HG03354 (cell line): ENCODE measurements at regions not wholly inside any gene's neighbourhood (a gene's known extent, or its start where the extent isn't known, plus 50 kb on each side); places are given as distances from the start of the nearest gene placed in this dataset.

ENCODE experiments used
- ATAC-seq: cut with Tn5 transposase; IDR thresholded peaks from one replicate; pipeline ENCODE4 v1.9.1; 2021; ENCODE audit warnings: mild to moderate bottlenecking; ENCODE audit not compliant: unreplicated experiment, poor library complexity, severe bottlenecking

DNA sequence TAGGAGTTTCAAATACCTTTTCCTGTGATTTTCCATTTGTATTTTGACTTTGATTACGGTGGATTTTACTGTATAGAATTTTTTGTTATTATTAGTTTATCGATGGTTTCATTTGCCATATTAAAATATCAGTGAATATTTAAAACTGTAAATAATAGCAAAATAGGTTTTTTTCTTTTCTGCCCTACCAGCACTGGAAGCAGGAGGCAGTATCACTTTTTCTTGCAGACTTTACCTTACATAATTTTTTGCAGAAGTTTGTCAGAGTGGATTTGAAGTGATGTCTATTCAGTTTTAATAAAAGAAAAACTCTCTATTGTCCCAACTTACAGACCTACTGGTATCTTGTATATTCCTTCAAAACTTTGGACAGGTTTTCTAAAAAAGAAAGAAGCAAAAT lies 213.6 kb downstream of the CENPF start:
- ATAC-seq: no peak

DNA sequence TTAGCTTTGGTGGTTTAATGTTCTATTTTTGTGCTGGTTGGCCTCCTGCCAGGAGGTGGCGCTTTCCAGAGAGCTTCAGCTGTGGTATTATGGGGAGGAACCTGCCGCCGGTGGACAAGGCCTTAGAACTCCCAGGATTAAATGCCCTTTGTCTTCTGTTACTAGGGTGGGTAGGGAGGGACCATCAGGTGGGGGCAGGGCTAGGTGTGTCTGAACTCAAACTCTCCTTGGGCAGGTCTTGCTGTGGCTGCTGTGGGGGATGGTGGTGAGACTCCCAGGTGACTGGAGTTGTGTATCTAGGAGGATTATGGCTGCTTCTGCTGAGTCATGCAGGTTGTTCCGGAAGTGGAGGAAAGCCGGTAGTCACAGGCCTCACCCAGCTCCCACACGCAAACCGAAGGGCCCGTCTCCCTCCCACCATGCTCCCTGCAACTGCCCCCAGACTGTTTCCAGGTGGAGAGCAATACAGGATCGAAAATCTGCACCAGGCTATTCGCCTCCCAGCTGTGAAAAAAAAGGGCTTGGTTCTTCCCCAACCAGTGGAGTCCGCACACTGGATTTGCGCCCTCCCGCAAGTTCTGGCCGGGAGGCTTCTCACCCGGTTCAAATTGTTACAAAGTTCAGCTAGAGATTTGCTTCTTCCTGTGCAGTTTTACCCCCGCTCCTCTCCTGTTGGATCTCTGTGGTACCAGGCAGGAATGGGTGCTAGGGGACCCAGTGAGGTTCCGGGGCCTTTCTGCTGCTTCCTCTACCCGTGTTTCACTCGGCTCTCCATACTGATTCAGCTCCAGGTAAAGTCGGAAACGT lies 220.5 kb downstream of the CENPF start:
- ATAC-seq: no peak

DNA sequence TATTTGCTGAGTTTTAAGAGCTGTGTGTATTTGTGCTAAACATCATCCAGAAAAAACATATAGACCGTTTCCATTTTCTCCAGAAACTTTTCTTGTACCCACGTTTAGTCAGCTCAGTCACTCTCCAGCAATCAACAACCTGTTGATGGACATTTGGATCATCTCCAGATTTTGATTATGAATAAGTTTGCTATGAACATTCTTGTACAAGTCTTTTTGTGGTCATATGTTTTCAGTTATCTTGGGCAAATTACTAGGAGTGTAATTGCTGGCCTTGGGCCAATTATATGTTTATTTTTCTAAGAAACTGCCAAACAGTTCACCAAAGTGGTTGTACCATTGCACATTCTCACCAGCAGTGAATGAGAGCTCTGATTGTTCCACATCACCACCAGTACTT lies 221.8 kb downstream of the CENPF start:
- ATAC-seq: no peak

DNA sequence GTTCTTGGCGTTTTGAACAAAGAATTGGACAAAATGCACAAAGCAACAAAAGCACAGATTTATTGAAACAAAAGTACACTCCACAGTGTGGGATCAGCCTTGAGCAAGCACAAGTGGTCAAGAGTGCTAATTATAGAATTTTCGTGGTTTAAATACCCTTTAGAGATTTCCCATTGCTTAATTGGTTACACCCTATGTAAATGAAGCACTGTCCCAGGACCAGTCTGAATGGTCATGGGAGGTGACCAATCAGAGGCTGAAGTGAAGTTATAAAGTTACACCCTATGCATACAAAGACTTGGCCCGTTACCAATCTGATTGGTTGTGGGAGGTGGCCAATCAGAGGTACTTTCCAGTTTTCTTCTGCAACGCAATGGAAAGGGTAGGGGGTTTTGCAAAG lies 223.6 kb downstream of the CENPF start:
- no peak for ATAC-seq

DNA sequence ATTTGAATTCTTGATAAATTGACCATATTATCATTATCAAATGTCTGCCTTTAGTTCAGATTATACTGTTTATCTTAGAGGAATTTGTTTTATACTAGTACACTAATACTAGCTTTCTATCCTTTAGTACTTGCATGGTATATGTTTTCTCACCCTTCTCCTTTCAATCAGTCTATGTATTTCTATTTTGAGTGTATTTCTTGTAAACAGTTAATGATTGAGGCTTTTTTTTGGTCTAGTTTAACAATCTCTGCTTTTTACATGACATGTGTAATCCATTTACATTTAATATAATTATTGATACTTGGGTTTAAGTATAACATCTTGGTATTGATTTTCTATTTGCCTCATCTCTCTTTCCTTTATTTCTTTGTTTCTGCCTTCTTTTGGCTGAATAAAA lies 224.9 kb downstream of the CENPF start:
- ATAC-seq: no peak

DNA sequence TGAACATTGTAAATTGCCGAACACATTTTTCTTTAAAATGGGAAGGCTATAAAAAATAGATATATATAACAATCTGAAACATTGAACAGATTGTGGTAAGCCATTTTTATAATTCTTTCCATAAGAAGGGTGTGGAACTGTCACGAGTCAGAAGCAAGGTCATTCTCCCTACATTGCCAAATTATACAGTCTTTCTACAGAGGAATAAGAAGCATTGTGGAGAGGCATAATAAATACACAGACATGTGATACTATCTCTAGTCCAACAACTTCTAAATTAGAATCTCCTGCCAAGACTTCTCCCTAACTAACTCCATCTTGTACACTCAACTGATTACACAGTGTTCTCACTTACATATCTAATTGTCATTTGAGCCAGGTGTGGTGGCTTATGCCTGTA lies 227.9 kb downstream of the CENPF start:
- no peak for ATAC-seq

DNA sequence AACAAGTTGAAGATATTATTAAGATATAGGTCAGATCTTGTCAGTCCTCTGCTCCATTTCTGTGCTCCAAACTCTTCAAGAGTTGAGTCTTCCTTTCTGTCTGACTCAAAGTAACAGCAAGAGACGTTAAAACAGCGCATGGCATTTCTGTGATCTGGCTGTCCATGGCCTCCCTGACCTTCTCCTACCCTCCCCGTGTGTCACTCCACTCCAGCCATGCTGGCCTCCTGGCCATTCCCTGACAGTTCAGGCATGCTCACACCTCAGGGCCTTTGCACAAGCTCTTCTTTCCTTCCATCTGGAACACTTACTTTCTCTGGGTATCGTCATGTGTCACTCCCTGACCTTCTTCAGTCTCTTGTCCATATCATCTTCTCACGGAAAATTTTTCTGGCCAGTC lies 229.0 kb downstream of the CENPF start:
- no peak for ATAC-seq

DNA sequence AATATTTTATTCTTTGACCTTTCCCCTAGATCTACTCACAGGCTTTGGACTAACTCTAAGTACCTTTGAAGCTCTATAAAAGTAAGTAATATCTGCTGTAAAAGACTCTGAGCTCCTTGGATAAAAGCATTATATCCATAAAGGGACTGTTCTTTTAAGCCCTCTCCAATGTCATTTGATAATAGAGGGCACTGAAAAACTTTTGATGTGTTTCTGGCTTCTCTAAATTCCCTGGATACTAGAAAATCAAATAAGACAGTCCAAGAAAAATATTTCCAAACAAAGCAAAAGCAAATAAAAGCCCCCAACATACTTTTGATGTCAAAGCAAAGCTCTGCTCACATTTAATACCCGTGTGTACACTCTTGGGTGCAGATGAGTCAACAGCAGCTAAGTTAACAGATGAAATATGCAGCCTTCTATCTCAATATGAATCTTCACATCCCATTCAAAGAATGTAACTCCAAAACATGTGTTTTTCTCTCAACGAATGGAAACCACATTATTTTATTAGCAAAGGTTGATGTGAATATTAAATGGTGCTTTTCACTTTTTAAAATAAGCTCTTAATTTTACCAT lies 230.3 kb downstream of the CENPF start:
- ATAC-seq: no peak

DNA sequence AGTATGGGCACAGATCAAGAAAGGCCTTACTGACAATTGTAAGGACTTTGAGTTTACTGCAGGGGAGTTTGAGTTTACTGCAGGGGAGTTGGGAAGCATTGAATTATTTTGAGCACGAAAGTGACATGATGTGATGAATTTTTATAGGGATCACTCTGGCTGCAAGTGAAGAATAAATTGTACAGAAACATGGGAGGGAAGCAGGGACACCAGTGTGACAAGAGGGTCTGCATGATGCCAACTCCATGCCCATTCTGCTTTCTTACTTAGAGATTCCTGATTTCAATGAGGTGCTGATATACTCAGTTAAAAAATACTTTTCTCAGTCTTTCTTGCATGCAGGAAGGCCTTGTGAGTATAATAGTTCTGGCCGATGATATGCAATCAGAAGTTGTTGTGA lies 234.4 kb downstream of the CENPF start:
- no peak for ATAC-seq

DNA sequence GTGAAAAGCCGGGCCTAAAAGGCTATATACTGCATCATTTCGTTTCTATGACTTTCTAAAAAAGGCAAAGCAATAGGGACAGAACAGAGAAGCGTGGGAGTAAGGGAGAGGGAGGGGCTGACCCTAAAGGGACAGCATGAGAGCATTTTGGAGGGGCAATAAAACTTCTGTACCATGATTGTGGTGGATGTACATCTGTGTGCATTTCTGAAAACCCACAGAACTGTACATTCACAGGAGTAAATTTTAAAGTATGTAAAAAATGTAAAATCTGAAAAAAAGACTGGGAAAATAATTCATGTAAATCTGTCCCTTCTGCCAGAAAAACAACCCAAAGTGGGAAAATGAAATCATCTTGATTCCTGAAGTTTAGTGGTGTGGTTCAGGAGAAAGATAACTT lies 235.4 kb downstream of the CENPF start:
- no peak for ATAC-seq

DNA sequence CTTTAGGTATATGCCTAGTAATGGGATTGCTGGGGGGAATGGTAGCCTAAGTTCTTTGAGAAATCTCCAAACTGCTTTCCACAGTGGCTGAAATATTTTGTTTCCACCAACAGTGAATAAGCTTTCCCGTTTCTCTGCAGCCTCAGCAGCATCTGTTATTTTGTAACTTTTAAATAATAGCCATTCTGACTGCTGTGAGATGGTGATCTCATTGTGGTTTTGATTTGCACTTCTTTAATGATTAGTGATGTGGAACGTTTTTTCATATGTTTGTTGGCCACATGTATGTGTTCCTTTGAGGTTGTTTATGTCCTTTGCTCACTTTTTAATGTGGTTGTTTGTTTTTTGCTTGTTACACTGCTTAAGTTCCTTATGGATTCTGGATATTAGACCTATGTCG lies 237.4 kb downstream of the CENPF start:
- no peak for ATAC-seq

DNA sequence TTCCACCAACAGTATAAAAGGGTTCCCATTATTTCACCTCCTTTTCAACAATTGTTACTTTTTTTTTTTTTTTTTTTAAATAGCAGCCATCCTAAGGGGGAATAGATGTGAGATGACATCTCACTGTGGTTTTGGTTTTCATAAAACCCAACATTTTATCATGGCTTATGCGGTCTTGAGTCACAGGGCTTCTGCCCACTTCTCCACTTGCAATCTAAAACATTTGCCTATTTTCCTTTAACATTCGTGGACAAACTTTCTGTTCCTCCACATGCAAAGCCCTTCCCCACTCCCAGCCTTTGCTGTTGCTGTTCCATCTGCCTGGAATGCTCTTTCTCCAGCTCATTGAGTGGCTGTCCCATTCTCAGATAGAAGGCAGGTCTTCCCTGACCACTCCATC lies 239.7 kb upstream of the KCNK2 start:
- ATAC-seq: no peak

DNA sequence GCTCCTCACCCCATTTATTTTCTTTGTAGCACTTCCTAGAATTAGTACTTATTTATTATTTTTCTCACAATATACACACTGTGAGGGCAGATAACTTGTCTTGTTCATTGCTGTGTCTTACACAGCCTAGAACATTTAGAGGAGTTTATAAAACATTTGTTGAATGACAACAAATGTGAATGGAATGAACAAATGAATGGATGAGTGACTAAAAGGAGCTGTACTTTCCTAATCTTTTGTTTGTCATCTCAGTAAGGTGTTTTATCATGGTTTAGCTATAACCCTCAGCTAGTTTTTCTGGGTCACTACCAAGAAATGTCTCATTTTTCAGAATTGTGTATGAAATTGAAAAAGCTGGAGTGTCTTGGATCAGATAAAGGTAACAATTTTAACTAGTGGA lies 239.3 kb upstream of the KCNK2 start:
- ATAC-seq: no peak

DNA sequence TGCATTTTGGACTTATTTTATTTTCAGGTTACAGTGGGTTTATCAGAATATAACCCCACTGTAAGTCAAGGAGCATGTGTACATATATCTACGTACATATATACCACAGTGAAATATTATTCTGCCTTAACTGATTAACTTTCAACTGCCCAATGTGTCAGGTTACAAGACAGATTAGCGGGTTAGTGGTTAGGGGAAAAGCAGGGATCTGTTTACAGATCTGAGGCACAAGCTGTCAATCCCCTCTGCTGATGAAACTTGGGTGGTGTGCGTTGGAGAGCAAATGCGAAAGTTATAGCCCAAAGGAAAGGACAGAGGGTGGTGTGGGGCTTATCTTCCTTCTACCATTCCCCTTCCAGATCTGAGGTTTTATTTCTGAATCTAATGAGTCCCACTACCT lies 238.2 kb upstream of the KCNK2 start:
- no peak for ATAC-seq

DNA sequence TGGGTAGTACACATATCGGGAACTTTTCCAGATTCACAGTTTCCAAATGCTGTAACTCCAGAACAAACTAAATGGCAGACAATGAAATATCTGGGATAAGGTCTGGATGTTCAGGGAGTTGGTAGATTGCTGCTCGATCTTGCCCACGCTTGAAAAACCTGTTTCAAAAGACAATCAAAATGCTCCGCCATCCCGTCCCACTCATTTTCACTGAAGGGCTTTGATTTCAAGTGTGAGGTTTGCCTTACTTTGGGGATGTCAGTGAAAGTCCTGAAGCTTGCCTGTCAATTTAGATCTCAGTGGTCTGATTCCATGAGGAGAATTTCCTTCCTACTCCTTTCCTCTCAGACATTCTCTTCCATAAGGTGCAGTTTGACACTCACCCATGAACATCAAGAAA lies 236.3 kb upstream of the KCNK2 start:
- no peak for ATAC-seq

DNA sequence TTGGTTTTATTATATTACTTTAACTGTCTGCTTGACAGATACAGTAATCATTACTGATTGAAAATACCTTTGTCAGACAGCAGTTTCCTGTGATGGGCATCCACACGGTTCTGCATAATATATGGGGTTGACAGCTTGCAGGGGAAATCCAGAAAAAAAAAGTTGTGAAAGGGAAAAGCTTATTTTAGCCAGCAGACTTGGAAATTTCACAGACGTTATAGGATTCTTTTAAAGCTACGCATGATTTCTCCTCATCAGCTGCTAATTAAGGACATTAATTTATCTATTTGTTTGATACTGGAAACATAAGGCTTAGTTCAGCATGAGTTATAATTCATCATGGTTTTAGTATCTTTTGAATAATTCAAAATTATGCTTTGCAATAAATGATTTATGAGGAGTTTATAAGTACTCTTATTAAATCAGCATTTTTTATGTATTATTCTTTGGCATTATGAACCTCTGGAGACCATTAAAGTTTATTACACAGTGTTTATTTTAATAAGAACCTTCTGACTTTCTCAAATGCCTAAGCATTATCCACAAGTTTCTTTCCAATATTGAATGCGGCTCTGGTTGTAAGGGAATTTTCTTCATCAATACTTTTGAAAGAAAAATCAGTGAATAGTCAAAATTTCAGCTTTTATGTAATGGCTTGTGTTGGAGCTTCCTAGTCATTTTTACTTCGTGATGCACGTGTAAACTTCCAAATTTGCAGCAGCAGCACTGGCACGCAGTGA lies 235.3 kb upstream of the KCNK2 start:
- ATAC-seq: no peak

DNA sequence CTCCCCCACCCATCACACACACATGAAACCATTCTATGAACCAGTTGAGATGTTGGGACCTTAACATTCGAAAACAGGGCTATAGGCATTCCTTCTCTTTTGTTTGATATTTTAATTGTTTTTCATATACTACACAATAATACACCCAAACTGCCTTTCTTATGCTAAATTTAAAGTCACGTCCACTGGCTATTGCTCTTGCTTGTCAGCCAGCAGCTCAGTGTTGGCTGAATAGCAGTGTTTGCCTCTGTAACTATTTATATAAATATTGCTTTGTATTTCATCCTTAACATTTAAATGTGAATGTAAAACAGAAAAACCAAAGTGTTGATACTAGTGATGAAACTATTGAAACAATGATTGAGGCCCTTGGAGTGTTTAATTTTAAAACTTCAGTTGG lies 234.4 kb upstream of the KCNK2 start:
- ATAC-seq: no peak

DNA sequence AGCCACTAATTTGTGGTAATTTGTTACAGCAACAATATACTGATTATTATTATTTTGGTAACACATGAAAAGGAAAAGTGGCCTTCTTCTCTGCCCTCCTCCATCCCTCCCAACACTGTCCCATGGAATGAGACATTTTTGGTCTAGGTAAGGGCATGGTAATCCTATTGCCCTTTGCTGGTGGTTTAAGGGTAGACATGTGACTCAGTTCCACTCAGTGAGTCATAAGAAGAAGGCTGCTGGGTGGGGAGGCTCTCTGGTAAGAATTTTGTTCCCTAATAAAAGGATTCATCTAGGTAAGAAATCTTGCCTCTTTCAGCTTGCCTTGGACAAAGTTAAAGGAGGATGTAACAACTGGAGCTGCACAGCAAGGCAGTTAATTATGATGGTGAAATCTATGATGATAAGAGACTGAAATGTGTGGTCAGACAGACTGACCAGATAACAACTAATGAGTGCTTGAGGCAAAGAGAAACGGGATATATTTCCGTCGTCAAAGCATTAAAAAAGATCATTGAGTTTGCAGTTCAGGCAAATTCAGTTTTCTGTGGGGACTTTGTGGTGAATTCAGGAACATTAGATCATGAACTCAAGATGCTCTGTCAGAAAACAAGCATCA lies 232.0 kb upstream of the KCNK2 start:
- no peak for ATAC-seq

DNA sequence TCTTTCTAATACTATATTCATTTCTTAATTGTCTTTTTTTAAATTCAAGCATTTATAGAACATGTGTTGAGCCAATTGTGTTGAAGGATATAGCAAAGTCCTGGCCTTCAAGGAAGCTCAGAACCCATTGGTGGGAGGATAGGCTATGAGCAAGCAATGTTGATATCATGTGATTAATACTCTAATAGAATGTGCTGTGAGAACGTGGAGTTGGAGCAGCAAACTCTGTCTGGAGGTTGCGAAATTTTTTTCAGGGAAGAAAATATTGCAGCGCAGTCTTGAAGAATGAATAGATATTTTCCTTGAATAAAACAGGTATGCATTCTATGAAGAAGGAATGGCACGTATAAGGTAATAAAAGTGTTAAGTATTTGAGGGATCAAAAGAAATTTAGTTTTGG lies 229.2 kb upstream of the KCNK2 start:
- ATAC-seq: no peak

DNA sequence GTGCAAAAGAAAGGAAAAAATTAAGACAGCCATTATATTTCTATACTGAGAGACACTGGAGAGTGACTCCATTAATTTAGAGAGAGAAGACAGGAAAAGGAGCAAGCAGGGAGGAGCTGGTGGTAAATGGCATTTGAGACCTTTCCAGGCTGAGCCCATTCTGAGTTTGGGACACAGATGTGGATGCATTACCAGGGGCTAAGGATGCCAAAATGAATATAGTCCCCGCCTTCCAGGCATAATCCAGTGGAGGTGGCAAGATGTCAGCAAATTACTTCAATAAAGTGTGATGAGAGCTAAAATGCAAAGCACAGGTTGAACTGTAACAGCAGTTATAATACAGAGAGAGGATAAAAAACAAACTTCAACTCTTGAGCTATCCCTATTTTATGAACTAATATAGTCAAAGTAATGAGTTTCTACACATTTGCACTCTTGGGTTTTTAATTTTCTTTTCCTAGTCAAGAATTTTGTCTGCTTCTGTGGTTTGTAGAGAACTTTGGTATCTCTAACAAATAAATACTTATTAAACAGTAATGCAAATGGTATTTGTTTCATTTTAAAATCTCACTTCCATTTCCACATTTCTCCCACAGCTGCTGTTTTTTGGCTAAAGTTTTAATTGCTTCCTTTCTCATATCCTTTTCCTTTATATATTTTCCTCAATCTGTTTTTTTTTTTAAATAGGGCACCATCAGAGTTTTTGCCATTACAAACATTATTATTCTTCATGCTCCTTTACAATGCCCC lies 228.2 kb upstream of the KCNK2 start:
- no peak for ATAC-seq
